DMS53 treated with DMSO at 0.1 percent for 48 hours (cell line): ENCODE measurements at regions not wholly inside any gene's neighbourhood (a gene's known extent, or its start where the extent isn't known, plus 50 kb on each side); places are given as distances from the start of the nearest gene placed in this dataset.
"Not testable (repeated sequence)": the region's sequence is repeated elsewhere in the genome, so short reads cannot be mapped to it uniquely, and the experiment has no call there.

Experiments
- DNase-seq: peaks from one replicate; lab custom pipeline; 2025; ENCODE audit not compliant: unreplicated experiment; lab: John Stamatoyannopoulos, UW

GRCh38 chr12:114026805-114027204 is 60.7 kb upstream of the RBM19 start:
- DNase-seq = no peak

- DNase-seq = no peak
These were observed 59.8 kb upstream of the RBM19 start for GRCh38 chr12:114025935-114026334.

GRCh38 chr12:114022081-114022480 is 56.0 kb upstream of the RBM19 start:
- DNase-seq = not testable (repeated sequence)

DNA sequence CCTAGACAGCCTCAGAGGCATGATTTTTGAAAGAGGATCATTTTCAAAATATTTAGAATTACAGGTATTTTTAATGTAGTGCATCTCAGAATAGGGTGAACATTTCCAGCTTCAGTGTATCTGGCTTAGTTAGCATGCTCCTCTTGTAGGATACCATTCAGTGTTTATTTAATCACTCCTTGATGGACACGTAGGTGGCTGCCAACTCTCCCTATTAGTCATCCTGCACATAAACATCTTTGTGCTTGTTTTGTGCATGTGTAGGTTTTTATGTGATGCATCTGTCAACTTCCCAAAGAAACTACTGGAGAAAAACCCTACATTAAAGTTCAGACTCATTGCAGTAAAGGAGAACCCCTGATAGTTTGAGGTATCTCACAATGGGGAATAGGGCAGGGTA is 52.5 kb upstream of the RBM19 start:
- no peak for DNase-seq
